ENCODE measurements at regions not wholly inside any gene's neighbourhood (a gene's known extent, or its start where the extent isn't known, plus 50 kb on each side); places are given as distances from the start of the nearest gene placed in this dataset.
A peak's percentile ranks its signal among the peaks of the same experiment; 100 is the strongest.

DNA sequence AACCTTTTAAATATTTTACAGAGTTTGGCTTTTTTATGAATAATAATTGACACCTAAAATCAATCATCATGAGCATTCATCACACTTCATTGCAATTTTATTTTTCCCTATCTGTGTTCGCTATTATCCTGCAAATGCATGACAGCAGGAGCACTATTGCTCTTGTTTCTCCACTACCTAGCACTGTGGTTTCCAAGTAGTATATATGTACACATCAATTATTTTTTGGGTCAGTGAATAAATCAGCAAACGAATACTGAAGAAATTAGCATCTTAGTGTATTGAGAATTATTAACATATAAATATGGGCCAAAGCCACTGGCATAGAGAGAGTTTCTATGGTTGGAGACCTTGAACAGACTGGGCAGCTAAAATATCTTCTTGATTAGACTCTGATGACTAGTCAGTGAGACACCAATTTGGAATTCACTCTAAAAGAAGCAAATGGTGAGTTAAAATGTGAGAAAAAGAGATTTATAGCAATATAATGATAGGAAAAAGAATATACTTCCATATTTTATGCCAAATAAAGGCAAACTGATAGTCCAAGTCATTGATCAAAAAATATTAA is 731.1 kb upstream of the LUZP2 start:
- TF ChIP-seq, protein P1, sequence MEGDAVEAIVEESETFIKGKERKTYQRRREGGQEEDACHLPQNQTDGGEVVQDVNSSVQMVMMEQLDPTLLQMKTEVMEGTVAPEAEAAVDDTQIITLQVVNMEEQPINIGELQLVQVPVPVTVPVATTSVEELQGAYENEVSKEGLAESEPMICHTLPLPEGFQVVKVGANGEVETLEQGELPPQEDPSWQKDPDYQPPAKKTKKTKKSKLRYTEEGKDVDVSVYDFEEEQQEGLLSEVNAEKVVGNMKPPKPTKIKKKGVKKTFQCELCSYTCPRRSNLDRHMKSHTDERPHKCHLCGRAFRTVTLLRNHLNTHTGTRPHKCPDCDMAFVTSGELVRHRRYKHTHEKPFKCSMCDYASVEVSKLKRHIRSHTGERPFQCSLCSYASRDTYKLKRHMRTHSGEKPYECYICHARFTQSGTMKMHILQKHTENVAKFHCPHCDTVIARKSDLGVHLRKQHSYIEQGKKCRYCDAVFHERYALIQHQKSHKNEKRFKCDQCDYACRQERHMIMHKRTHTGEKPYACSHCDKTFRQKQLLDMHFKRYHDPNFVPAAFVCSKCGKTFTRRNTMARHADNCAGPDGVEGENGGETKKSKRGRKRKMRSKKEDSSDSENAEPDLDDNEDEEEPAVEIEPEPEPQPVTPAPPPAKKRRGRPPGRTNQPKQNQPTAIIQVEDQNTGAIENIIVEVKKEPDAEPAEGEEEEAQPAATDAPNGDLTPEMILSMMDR (IDR thresholded peaks at IDR 0.05; ENCODE audit: insufficient read depth, low read length) = no peak
- peak; percentile 35 for DNase-seq (ENCODE audit: low read depth)
- no peak overlapping the region for H3K4me3 ChIP-seq (ENCODE audit: low read depth, low read length)

DNA sequence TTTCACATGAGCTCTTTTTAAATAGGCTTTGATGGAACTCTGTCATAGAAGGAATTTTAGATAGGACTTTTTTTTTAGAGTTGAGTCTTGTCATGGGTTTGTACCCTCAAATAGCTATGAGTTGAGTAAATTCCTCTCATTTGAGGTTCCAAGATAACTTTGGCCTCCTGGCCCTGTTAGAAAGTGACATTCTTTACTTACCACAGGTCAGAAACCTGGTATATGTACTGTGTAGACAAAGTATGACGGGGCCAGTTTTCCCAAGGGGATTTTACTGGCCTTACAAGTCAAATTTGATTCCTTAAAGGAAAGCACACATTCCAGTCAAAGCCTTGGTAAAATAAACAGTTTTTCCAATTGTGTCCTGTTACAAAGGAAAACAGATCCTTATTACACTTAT is 729.3 kb upstream of the LUZP2 start:
- DNase-seq (ENCODE audit: low read depth) = peak; percentile 11
- TF ChIP-seq, protein P1 (IDR thresholded peaks at IDR 0.05; ENCODE audit: insufficient read depth, low read length) = no peak

DNA sequence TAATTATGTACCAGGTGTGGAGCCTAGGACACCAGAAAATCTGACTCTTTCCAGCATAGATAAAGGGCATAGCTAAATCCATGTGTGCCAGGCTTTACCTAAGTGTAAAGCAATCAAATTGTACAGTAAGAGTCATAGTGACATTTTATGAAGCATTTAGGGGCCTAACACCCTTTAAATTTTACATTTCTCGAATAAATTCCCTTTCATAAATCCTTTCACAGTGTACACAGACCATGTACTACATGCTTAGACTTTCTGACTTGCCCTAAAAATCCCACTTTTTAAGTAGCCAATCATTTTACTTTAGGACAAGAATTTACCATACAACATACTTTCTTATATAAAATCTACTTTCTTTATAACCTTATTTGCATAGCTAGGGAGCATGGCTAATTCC is 727.6 kb upstream of the LUZP2 start:
- no peak overlapping the region for H3K4me3 ChIP-seq (ENCODE audit: low read depth, low read length)
- DNase-seq (ENCODE audit: low read depth) = no peak
- TF ChIP-seq, protein P1 (IDR thresholded peaks at IDR 0.05; ENCODE audit: insufficient read depth, low read length) = no peak

More for the DNA sequence above, 729.3 kb upstream of the LUZP2 start:
- no peak overlapping the region for H3K4me3 ChIP-seq (ENCODE audit: low read depth, low read length)

DNA sequence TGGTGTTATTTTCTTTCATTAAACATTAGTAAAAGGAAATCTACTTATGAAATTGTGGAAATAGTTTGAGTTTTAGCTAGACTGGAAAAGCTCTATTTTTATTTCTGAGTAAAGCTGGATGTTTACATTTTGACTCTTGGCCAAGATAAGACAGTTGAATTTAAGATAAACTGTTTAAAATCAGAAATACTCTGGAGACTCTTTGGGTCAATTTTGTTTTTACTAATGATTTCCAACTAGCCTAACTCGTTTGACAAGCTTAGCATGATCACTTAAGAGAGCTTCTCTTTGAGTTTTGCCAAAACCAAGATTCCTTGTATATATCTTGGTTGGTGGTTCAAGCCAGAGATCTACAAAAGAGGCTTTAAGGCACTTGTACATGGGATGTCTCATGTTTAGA is 724.8 kb upstream of the LUZP2 start:
- TF ChIP-seq, protein P1 (IDR thresholded peaks at IDR 0.05; ENCODE audit: insufficient read depth, low read length) = no peak
- peak; percentile 1 for DNase-seq (ENCODE audit: low read depth)
- H3K4me3 ChIP-seq (ENCODE audit: low read depth, low read length) = no peak overlapping the region

DNA sequence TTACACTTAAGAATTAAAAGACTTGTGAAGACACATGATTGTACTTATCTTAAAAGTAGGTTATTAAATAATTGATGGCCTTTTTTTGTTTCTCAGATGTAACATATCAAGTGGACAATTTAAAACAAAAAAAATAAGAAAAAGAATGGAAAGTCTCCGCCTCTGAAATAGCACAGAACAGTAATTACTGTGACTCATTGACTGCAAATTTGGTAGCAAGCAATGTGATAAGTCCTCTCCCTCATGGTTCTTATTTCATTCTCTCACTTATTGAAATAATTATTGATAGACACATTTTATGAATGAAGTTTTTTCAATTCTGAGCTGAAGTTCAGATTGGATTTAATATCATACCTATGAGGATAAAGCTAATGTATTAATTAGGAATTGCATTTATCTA is 717.9 kb upstream of the LUZP2 start:
- TF ChIP-seq, protein P1 (IDR thresholded peaks at IDR 0.05; ENCODE audit: insufficient read depth, low read length) = no peak
- DNase-seq (ENCODE audit: low read depth) = no peak
- H3K4me3 ChIP-seq (ENCODE audit: low read depth, low read length) = no peak overlapping the region

DNA sequence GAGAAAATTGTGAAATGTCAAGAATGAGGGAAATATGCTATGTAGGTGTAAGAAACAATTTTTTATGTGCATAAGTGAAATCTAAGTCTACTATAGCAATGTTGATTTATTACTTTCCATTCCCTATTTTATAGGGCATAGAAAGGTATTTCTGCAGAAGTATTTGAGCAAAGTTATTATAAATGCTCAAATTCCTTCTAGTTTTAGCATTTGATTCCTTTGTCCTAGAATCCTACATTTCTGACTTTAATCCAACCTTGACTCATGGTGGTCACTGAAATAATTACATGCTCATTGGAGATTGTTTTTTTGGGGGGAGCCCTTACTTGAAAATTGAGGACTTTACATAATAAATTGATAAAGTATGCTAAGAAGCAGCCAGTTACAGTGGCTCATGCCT is 716.6 kb upstream of the LUZP2 start:
- TF ChIP-seq, protein P1 (IDR thresholded peaks at IDR 0.05; ENCODE audit: insufficient read depth, low read length) = no peak
- H3K4me3 ChIP-seq (ENCODE audit: low read depth, low read length) = no peak overlapping the region
- no peak for DNase-seq (ENCODE audit: low read depth)

All from fibroblast of the aortic adventitia (primary cell).